Uterus (tissue), 2 donors: ENCODE measurements at regions not wholly inside any gene's neighbourhood (a gene's known extent, or its start where the extent isn't known, plus 50 kb on each side); places are given as distances from the start of the nearest gene placed in this dataset.

ENCODE experiments used
- POLR2A ChIP-seq, 2 donors: fragments of 450-650 bp; IDR thresholded peaks; one replicate each; pipeline ENCODE4 v1.6.1; 2016; ENCODE audit warnings: antibody characterized with exemption in 2 of 2, mild to moderate bottlenecking in 1 of 2, moderate library complexity in 1 of 2
- TF ChIP-seq, protein P1 (sequence below), 4 experiments: fragments of 200-600 bp in 2 of 4; fragments of 450-650 bp in 2 of 4; sonication (generic) in 2 of 4; IDR thresholded peaks; one replicate each; pipeline ENCODE4 v1.5.1; 2016 to 2019; ENCODE audit warnings: antibody characterized with exemption in 4 of 4, mild to moderate bottlenecking in 2 of 4, moderate library complexity in 1 of 4

DNA sequence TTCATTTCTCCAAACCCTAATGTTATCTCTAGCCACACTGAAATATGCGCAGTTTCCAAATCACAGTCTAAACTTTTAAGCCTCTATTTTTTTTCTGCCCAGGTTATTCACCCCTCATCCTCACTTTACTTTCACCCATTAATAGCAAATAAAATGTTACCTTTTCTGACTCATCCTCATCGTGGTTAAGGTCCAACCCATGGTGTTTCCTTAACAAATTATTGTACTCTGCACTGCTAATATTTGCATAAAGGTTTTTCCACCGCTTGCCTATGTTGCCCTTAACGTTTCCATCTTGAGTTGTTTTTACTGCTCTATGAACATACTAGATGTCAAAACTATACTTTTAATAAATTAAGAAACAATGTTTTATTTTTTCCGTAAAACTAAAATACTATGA, 780.9 kb upstream of the KLHL1 start:
- TF ChIP-seq, protein P1, sequence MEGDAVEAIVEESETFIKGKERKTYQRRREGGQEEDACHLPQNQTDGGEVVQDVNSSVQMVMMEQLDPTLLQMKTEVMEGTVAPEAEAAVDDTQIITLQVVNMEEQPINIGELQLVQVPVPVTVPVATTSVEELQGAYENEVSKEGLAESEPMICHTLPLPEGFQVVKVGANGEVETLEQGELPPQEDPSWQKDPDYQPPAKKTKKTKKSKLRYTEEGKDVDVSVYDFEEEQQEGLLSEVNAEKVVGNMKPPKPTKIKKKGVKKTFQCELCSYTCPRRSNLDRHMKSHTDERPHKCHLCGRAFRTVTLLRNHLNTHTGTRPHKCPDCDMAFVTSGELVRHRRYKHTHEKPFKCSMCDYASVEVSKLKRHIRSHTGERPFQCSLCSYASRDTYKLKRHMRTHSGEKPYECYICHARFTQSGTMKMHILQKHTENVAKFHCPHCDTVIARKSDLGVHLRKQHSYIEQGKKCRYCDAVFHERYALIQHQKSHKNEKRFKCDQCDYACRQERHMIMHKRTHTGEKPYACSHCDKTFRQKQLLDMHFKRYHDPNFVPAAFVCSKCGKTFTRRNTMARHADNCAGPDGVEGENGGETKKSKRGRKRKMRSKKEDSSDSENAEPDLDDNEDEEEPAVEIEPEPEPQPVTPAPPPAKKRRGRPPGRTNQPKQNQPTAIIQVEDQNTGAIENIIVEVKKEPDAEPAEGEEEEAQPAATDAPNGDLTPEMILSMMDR (IDR thresholded peaks at IDR 0.05), result no peak
- TF ChIP-seq POLR2A (IDR thresholded peaks at IDR 0.05), result no peak
